Activated CD8-positive, alpha-beta T cell treated with anti-CD3 and anti-CD28 coated beads for 36 hours (primary cell): ENCODE measurements at regions not wholly inside any gene's neighbourhood (a gene's known extent, or its start where the extent isn't known, plus 50 kb on each side); places are given as distances from the start of the nearest gene placed in this dataset.

Experiments
- ATAC-seq: fragments of 200-7000 bp; cut with Tn5 transposase; one replicate; pipeline ENCODE4 v1.10.0; 2021; ENCODE audit warnings: mild to moderate bottlenecking, moderate library complexity
- CTCF ChIA-PET: fragments of 350-600 bp; sonication (Branson Sonifier 250); formaldehyde crosslinking; loops from one replicate; lab custom pipeline; 2021; ENCODE audit warnings: antibody characterized with exemption; lab: Charles Lee
- POLR2A ChIA-PET: fragments of 350-600 bp; sonication (Branson Sonifier 250); formaldehyde crosslinking; loops from one replicate; lab custom pipeline; 2021; ENCODE audit warnings: antibody characterized with exemption; lab: Charles Lee
- DNase-seq: peaks from one replicate; pipeline ENCODE4 v3.0.0-alpha.2; 2020
- H3K27ac Mint-ChIP-seq: one replicate; pipeline ENCODE4 v1.8.0; 2021; ENCODE audit warnings: mild to moderate bottlenecking, mixed read lengths
- H3K27me3 Mint-ChIP-seq: one replicate; pipeline ENCODE4 v1.8.0; 2021; ENCODE audit warnings: mixed read lengths
- H3K36me3 Mint-ChIP-seq: one replicate; pipeline ENCODE4 v1.8.0; 2021; ENCODE audit warnings: low read depth, mixed read lengths
- H3K4me1 Mint-ChIP-seq: one replicate; pipeline ENCODE4 v1.8.0; 2021; ENCODE audit warnings: low read depth, mixed read lengths
- H3K4me3 Mint-ChIP-seq: one replicate; pipeline ENCODE4 v1.8.0; 2021; ENCODE audit warnings: mild to moderate bottlenecking, moderate library complexity, mixed read lengths
- H3K9me3 Mint-ChIP-seq: one replicate; pipeline ENCODE4 v1.8.0; 2021; ENCODE audit warnings: mixed read lengths
- CTCF ChIP-seq: fragments of 200-600 bp; IDR thresholded peaks from one replicate; pipeline ENCODE4 v1.8.0; 2022; ENCODE audit warnings: antibody characterized with exemption, mild to moderate bottlenecking
- intact Hi-C: fragments of 100-400 bp; cut with micrococcal nuclease; formaldehyde crosslinking; loops from one replicate; pipeline ENCODE4 v1.10.0; 2022

DNA sequence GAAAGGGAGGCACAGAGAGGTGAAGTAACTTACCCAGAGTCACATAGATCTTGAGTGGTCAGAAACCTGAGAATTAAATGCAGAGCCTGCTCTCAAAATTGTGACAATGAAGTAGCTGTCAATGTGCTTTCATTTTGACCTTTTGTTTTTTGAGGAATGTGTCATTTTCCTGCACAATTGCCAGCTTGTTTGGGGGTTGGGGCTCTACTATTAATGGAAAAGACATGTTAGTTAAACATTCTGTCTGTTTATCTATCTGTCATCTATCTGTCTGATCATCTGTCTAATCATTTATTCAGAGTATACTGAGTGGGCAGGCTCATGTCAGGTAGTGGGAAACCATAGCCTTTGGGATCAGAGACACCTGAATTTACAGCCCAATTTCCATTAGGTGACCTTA is 428.4 kb downstream of the TSN start:
- no peaks in the 10 kb centered on the region for H3K9me3 Mint-ChIP-seq
- no peak overlapping the region for H3K27ac Mint-ChIP-seq
- H3K36me3 Mint-ChIP-seq: no peaks in the 10 kb centered on the region
- H3K27me3 Mint-ChIP-seq: peaks cover 1% of the 10 kb centered on the region
- H3K4me1 Mint-ChIP-seq: no peaks in the 10 kb centered on the region
- no peak for ATAC-seq
- intact Hi-C loops: no loop called here
- ChIA-PET CTCF (no interaction called here), POLR2A (no interaction called here)
- DNase-seq: no peak
- TF ChIP-seq CTCF: no peak
- H3K4me3 Mint-ChIP-seq: no peak overlapping the region

GRCh38 chr2:122186761-122187222 is 431.3 kb downstream of the TSN start:
- DNase-seq (no peak), ATAC-seq (no peak)
- peaks cover 1% of the 10 kb centered on the region for H3K27me3 Mint-ChIP-seq
- intact Hi-C loops: no loop called here
- no peak overlapping the region for H3K27ac Mint-ChIP-seq
- TF ChIP-seq CTCF: no peak
- no peaks in the 10 kb centered on the region for H3K4me1 Mint-ChIP-seq
- ChIA-PET POLR2A (no interaction called here), CTCF (no interaction called here)
- H3K9me3 Mint-ChIP-seq: no peaks in the 10 kb centered on the region
- H3K4me3 Mint-ChIP-seq: no peak overlapping the region
- H3K36me3 Mint-ChIP-seq: no peaks in the 10 kb centered on the region

GRCh38 chr2:122191331-122191730 is 435.9 kb downstream of the TSN start:
- DNase-seq: peak; percentile 4
- no peaks in the 10 kb centered on the region for H3K36me3 Mint-ChIP-seq
- no peak for ATAC-seq
- CTCF ChIA-PET: interaction anchor here (0.9 kb wide), 1 partner anchor 18 kb away, joined by 3 read pairs; no protein-coding TSS in a partner anchor
- H3K27me3 Mint-ChIP-seq: peaks cover 1% of the 10 kb centered on the region
- TF ChIP-seq CTCF: no peak
- POLR2A ChIA-PET: no interaction called here
- H3K4me3 Mint-ChIP-seq: no peak overlapping the region
- no peak overlapping the region for H3K27ac Mint-ChIP-seq
- H3K4me1 Mint-ChIP-seq: no peaks in the 10 kb centered on the region
- intact Hi-C loops: no loop called here
- no peaks in the 10 kb centered on the region for H3K9me3 Mint-ChIP-seq

DNA sequence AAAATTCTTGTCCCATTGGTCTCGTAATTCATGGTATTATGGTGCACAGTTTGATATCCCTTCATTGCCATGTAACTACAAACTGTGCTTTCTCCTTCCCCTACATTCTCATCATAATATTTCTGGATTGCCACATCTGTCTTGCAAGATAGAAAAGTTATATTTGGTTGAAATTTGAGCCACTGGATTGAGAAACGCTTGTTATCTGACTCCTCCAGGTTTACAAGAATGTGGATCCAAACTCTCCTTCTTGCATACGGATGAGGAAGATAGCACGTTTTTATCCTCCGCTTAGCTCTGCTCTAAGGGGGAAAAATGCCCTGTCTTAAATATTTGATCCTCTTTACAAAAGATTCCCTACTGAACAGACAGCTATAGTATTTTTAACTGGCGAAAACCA is 438.2 kb downstream of the TSN start:
- no peak for DNase-seq
- Mint-ChIP-seq H3K4me3 (no peak overlapping the region), H3K27me3 (no peaks in the 10 kb centered on the region), H3K9me3 (no peaks in the 10 kb centered on the region), H3K27ac (no peak overlapping the region), H3K36me3 (no peaks in the 10 kb centered on the region), H3K4me1 (no peaks in the 10 kb centered on the region)
- no peak for TF ChIP-seq CTCF
- no peak for ATAC-seq
- intact Hi-C loops: no loop called here
- ChIA-PET CTCF (no interaction called here), POLR2A (no interaction called here)

DNA sequence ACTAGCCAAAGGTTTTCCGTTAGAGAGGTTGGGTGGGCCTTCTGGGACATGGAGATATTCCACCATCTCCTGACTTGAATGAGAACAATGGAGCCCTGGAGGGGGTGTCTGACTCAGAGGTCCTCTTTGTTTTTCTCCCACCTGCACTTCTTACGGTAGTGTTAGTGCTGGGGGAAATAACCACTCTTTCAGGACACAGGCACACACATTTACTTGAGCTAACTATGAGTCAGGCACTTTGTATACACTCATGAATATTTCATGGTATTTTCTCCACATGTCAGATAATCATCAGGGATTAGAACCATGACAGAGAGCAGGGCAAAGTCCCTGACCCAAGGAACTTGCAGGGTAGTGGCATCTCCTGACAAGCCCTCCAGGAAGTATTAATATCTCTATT is 439.1 kb downstream of the TSN start:
- no peak for TF ChIP-seq CTCF
- Mint-ChIP-seq H3K27ac (no peak overlapping the region), H3K4me3 (no peak overlapping the region), H3K9me3 (no peaks in the 10 kb centered on the region), H3K27me3 (no peaks in the 10 kb centered on the region), H3K4me1 (no peaks in the 10 kb centered on the region), H3K36me3 (no peaks in the 10 kb centered on the region)
- DNase-seq: no peak
- ATAC-seq: no peak
- intact Hi-C loops: no loop called here
- ChIA-PET CTCF (no interaction called here), POLR2A (no interaction called here)
